ENCODE measurements at regions not wholly inside any gene's neighbourhood (a gene's known extent, or its start where the extent isn't known, plus 50 kb on each side); places are given as distances from the start of the nearest gene placed in this dataset.

GRCh38 chr11:70892889-70893288 lies 359.5 kb downstream of the SHANK2 start:
- TF ChIP-seq CTCF (IDR thresholded peaks at IDR 0.05; ENCODE audit: insufficient read depth, low read length, poor library complexity, severe bottlenecking) (no peak), EZH2phosphoT487 (conservative IDR thresholded peaks at IDR 0.05; ENCODE audit: low read length) (no peak)
